ENCODE measurements at regions not wholly inside any gene's neighbourhood (a gene's known extent, or its start where the extent isn't known, plus 50 kb on each side); places are given as distances from the start of the nearest gene placed in this dataset.

DNA sequence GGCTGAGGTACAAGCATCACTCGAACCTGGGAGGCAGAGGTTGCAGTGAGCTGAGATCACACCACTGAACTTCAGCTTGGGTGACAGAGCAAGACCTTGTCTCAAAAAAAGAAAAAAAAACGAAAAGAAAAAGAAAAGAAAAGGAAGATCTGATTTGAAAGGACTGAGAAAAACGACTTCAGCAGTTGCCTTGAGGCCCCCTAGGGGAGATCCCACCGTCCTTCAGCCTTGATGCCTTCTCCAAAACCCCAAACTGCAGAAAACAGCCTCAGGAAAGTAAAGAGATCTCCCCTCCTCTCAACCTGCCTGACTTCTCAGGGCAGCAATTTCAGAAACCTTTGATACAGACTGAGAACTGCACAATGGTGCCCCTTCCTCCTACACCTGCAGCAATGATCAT lies 50.9 kb upstream of the BCAR3 start:
- Histone ChIP-seq H2AFZ (ENCODE audit: control insufficient read depth, low read length) (no peak overlapping the region), H3K4me3 (ENCODE audit: control insufficient read depth in 2 of 3, extremely low read depth in 1 of 3, insufficient read depth in 2 of 3, low read depth in 1 of 3, low read length in 3 of 3) (no peak overlapping the region), H3K4me2 (ENCODE audit: control insufficient read depth, extremely low read depth, insufficient read depth, low read depth, low read length) (no peak overlapping the region), H3K9ac (ENCODE audit: control insufficient read depth, extremely low read depth, insufficient read depth, low read length) (no peak overlapping the region), H3K79me2 (ENCODE audit: control insufficient read depth, insufficient read depth, low read length) (no peaks in the 10 kb centered on the region), H4K20me1 (ENCODE audit: control insufficient read depth, extremely low read depth, insufficient read depth, low read length) (no peaks in the 10 kb centered on the region), H3K27me3 (ENCODE audit: control insufficient read depth, extremely low read depth, insufficient read depth, low read length) (no peaks in the 10 kb centered on the region), H3K27ac (ENCODE audit: control insufficient read depth, insufficient read depth, low read length) (no peak overlapping the region), H3K36me3 (ENCODE audit: control insufficient read depth in 2 of 2, extremely low read depth in 1 of 2, insufficient read depth in 2 of 2, low read length in 2 of 2) (no peaks in the 10 kb centered on the region), H3K4me1 (ENCODE audit: control insufficient read depth, extremely low read depth, insufficient read depth, low read length) (peaks cover 37% of the 10 kb centered on the region), H3K9me1 (ENCODE audit: control insufficient read depth, extremely low read depth, insufficient read depth, low read length) (no peaks in the 10 kb centered on the region), H3K9me3 (ENCODE audit: control insufficient read depth, low read depth, low read length) (no peaks in the 10 kb centered on the region)
- TF ChIP-seq, protein P1, sequence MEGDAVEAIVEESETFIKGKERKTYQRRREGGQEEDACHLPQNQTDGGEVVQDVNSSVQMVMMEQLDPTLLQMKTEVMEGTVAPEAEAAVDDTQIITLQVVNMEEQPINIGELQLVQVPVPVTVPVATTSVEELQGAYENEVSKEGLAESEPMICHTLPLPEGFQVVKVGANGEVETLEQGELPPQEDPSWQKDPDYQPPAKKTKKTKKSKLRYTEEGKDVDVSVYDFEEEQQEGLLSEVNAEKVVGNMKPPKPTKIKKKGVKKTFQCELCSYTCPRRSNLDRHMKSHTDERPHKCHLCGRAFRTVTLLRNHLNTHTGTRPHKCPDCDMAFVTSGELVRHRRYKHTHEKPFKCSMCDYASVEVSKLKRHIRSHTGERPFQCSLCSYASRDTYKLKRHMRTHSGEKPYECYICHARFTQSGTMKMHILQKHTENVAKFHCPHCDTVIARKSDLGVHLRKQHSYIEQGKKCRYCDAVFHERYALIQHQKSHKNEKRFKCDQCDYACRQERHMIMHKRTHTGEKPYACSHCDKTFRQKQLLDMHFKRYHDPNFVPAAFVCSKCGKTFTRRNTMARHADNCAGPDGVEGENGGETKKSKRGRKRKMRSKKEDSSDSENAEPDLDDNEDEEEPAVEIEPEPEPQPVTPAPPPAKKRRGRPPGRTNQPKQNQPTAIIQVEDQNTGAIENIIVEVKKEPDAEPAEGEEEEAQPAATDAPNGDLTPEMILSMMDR (optimal IDR thresholded peaks at IDR 0.05 in 1 of 3, IDR thresholded peaks at IDR 0.05 in 1 of 3, conservative IDR thresholded peaks at IDR 0.05 in 1 of 3; ENCODE audit: extremely low read depth in 1 of 3, insufficient read depth in 2 of 3, low read length in 3 of 3): no peak
- TF ChIP-seq EZH2 (IDR thresholded peaks at IDR 0.05; ENCODE audit: low read length): no peak
- dilution Hi-C loops (cut with MboI; ENCODE audit: extremely low pct_ligation_motif_present, low sequenced_read_pairs): no loop called here
- no peak for FAIRE-seq
- DNase-seq (ENCODE audit: low read depth, low spot score): no peak
